ENCODE measurements at regions not wholly inside any gene's neighbourhood (a gene's known extent, or its start where the extent isn't known, plus 50 kb on each side); places are given as distances from the start of the nearest gene placed in this dataset.
"Not testable (repeated sequence)": the region's sequence is repeated elsewhere in the genome, so short reads cannot be mapped to it uniquely, and the experiment has no call there.

DNA sequence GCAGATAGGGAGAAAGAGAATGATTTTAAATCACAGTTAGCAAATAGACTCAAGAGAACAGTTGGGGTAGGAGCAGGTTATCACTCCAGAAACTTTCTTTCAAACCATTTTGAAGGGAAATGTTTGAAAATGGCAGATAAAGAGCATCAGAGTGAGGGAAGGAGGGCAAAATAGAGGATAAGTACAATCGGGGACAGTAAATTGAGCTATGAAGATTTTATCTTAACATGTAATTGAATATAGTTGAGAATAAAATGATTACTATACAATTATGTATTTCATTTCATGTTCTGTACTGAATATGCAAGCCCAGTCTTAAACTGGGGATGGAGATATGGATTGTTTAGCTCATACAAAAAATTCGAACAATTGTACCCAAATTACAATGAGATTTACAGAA, 54.0 kb downstream of the MAP10 start:
- Mint-ChIP-seq H3K27me3 (ENCODE audit: low read depth) (peaks cover 8% of the 10 kb centered on the region), H3K9me3 (ENCODE audit: low read depth) (no peaks in the 10 kb centered on the region), H3K36me3 (ENCODE audit: low read depth) (no peaks in the 10 kb centered on the region), H3K27ac (ENCODE audit: unreplicated experiment) (no peak overlapping the region), H3K4me3 (ENCODE audit: unreplicated experiment) (no peak overlapping the region), H3K4me1 (ENCODE audit: low read depth) (no peaks in the 10 kb centered on the region)
- no peak for DNase-seq (ENCODE audit: low spot score)
- TF ChIP-seq, protein P1, sequence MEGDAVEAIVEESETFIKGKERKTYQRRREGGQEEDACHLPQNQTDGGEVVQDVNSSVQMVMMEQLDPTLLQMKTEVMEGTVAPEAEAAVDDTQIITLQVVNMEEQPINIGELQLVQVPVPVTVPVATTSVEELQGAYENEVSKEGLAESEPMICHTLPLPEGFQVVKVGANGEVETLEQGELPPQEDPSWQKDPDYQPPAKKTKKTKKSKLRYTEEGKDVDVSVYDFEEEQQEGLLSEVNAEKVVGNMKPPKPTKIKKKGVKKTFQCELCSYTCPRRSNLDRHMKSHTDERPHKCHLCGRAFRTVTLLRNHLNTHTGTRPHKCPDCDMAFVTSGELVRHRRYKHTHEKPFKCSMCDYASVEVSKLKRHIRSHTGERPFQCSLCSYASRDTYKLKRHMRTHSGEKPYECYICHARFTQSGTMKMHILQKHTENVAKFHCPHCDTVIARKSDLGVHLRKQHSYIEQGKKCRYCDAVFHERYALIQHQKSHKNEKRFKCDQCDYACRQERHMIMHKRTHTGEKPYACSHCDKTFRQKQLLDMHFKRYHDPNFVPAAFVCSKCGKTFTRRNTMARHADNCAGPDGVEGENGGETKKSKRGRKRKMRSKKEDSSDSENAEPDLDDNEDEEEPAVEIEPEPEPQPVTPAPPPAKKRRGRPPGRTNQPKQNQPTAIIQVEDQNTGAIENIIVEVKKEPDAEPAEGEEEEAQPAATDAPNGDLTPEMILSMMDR (IDR thresholded peaks at IDR 0.05): no peak

DNA sequence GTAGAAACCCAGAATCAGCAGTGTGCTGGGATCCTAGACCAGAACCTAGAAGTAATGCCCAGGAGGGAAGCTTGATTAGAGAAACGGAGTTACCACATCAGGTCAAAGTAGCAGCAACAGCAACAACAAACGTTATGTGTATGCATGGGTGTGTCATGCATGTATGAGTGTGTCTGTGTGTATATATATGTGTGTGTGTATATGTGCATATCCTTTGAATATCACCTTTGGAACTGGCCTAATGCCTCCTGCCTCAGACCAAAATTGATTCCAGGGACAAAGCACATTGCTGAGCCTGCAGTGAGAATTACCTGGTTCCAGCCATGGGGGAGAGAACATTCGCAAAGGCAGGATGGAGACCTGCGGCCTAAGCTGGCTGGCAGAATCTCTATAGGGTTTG, 55.9 kb downstream of the MAP10 start:
- DNase-seq (ENCODE audit: low spot score): no peak

DNA sequence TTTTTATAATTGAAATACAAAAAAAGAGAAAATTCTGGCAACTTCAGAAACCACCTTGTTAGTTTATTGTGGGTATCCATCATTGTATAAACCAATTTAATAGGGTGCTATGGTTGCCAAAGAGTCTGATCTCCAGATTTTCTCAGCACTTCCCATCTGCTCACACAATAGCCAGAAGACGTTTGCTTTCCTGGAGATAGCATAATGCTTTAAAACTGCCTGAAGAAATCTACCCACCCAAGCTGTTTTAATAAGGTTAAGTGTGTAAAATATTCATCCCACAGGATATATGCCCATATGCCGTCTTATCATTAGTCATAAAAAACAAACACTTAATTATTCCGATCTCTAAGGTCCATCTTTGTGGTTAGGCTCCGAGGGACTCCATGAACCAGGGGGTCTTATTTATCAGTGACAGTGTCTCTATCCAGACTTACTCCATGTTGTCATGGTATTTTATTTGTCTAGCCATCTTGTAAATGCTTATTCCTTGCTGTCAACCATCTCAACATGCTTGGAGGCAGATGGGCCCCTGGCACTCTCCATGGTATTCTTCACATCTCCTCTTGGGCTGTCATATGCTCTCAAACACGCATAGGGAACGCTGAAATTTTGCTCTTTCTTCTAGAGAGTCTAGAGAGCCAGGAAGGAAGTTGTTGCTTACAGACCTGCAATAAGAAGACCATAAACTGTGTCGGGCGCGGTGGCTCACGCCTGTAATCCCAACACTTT, 58.5 kb downstream of the MAP10 start:
- no peaks in the 10 kb centered on the region for H3K36me3 Mint-ChIP-seq (ENCODE audit: low read depth)
- H3K27me3 Mint-ChIP-seq (ENCODE audit: low read depth): peaks cover 8% of the 10 kb centered on the region
- no peak overlapping the region for H3K27ac Mint-ChIP-seq (ENCODE audit: unreplicated experiment)
- no peaks in the 10 kb centered on the region for H3K9me3 Mint-ChIP-seq (ENCODE audit: low read depth)
- TF ChIP-seq, protein P1 (IDR thresholded peaks at IDR 0.05): no peak
- peaks cover 2% of the 10 kb centered on the region for H3K4me1 Mint-ChIP-seq (ENCODE audit: low read depth)
- no peak overlapping the region for H3K4me3 Mint-ChIP-seq (ENCODE audit: unreplicated experiment)
- no peak for DNase-seq (ENCODE audit: low spot score)

More for the DNA sequence above, 55.9 kb downstream of the MAP10 start:
- no peaks in the 10 kb centered on the region for H3K4me1 Mint-ChIP-seq (ENCODE audit: low read depth)
- TF ChIP-seq, protein P1 (IDR thresholded peaks at IDR 0.05): no peak
- H3K27me3 Mint-ChIP-seq (ENCODE audit: low read depth): peaks cover 8% of the 10 kb centered on the region
- H3K4me3 Mint-ChIP-seq (ENCODE audit: unreplicated experiment): no peak overlapping the region
- no peaks in the 10 kb centered on the region for H3K9me3 Mint-ChIP-seq (ENCODE audit: low read depth)
- H3K27ac Mint-ChIP-seq (ENCODE audit: unreplicated experiment): no peak overlapping the region
- no peaks in the 10 kb centered on the region for H3K36me3 Mint-ChIP-seq (ENCODE audit: low read depth)

DNA sequence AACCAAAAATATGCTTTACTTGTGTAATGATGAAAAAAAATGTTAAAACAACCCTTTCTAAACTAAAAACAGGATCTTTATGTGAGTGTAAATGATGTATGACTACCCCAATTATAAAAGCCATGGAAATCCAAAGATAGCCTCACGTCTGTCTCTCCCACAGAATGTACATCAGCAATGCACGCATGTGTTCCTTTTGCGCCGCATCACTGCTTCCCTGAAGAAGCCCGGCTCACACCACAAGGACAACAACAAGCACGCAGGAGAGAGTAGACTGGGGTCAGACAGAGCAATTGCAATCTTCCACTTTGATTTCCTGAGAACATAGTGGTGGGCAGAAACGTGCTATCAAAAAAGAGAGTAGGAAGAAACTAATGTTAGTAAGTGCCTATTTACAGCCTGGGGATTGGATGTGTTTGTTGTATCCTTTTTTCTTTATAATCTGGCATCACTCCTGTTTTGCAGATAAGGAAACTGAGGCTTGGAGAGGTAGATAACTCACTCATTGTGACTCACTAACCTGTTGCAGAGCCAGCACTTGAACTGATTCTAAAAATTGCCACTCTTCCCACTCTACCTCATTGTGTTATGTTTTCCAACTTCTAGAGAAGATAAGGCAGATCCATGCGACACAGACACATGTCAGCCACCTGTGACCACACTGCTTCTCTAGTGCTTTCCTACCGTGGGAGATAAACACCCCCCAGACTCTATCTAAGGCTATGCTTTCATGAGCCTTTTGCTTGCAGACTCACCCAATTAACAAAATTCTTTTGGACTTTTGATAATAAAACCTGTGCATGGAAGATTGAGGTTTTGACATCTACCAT, 60.1 kb downstream of the MAP10 start:
- DNase-seq (ENCODE audit: low spot score): no peak
- H3K27ac Mint-ChIP-seq (ENCODE audit: unreplicated experiment): no peak overlapping the region
- peaks cover 8% of the 10 kb centered on the region for H3K4me1 Mint-ChIP-seq (ENCODE audit: low read depth)
- H3K36me3 Mint-ChIP-seq (ENCODE audit: low read depth): no peaks in the 10 kb centered on the region
- no peaks in the 10 kb centered on the region for H3K27me3 Mint-ChIP-seq (ENCODE audit: low read depth)
- no peak overlapping the region for H3K4me3 Mint-ChIP-seq (ENCODE audit: unreplicated experiment)
- TF ChIP-seq, protein P1 (IDR thresholded peaks at IDR 0.05): no peak
- H3K9me3 Mint-ChIP-seq (ENCODE audit: low read depth): no peaks in the 10 kb centered on the region

DNA sequence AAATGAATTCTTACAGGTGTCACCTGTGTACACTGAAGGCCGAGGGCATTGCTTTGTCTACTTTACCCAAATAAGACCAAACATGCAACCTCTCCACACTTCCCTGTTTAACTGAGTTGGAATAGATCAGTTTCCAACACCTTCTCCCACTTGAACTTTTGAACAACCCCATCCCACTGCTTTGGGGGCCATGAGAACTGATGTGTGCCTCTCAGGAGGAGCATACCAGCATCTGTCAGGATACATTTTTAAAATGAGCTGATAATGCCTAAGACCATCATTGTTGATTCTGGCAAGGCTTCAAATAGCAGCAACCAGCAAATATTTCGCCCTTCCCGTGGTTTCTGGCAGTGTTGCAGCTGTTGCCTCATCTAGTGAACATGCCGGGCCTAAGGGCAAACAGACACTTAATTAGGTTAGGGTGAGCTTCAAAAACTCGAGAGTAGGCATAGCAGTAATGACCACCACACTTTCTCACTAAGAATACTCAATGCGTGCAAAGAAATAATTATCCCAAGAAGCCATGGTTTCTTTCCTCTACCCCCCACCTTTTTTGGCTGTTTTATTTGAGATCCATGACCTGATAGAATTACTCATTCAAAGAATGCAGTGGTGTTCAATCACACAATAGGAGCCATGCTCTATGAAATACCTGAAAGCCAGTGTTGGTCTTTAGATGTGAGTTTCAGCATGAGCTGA, 63.7 kb downstream of the MAP10 start:
- no peaks in the 10 kb centered on the region for H3K27me3 Mint-ChIP-seq (ENCODE audit: low read depth)

DNA sequence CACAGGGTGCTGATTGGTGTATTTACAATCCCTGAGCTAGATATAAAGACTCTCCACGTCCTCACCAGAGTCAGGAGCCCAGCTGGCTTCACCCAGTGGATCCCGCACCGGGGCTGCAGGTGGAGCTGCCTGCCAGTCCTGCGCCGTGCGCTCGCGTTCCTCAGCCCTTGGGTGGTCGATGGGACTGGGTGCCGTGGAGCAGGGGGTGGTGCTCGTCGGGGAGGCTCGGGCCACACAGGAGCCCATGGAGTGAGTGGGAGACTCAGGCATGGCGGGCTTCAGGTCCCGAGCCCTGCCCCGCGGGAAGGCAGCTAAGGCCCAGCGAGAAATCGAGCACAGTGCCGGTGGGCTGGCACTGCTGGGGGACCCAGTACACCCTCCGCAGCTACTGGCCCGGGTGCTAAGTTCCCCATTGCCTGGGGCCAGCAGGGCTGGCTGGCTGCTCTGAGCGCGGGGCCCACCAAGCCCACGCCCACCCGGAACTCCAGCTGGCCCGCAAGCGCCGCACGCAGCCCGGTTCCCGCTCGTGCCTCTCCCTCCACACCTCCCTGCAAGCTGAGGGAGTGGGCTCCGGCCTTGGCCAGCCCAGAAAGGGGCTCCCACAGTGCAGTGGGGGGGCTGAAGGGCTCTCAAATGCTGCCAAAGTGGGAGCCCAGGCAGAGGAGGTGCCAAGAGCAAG, 66.2 kb downstream of the MAP10 start:
- H3K27ac Mint-ChIP-seq (ENCODE audit: unreplicated experiment); H3K9me3 Mint-ChIP-seq (ENCODE audit: low read depth); H3K36me3 Mint-ChIP-seq (ENCODE audit: low read depth); H3K4me3 Mint-ChIP-seq (ENCODE audit: unreplicated experiment); H3K27me3 Mint-ChIP-seq (ENCODE audit: low read depth); DNase-seq (ENCODE audit: low spot score): not testable (repeated sequence)
- peaks cover 10% of the 10 kb centered on the region for H3K4me1 Mint-ChIP-seq (ENCODE audit: low read depth)

More for the DNA sequence above, 63.7 kb downstream of the MAP10 start:
- DNase-seq (ENCODE audit: low spot score): no peak
- Mint-ChIP-seq H3K4me3 (ENCODE audit: unreplicated experiment) (no peak overlapping the region), H3K36me3 (ENCODE audit: low read depth) (no peaks in the 10 kb centered on the region), H3K9me3 (ENCODE audit: low read depth) (no peaks in the 10 kb centered on the region), H3K4me1 (ENCODE audit: low read depth) (peaks cover 10% of the 10 kb centered on the region), H3K27ac (ENCODE audit: unreplicated experiment) (peak overlapping the region; percentile 67)
- TF ChIP-seq, protein P1 (IDR thresholded peaks at IDR 0.05): no peak
